Mesenchymal stem cell (in vitro differentiated cells and primary cell): ENCODE measurements at regions not wholly inside any gene's neighbourhood (a gene's known extent, or its start where the extent isn't known, plus 50 kb on each side); places are given as distances from the start of the nearest gene placed in this dataset.

Experiments used
- DNase-seq: peaks from one replicate; pipeline ENCODE4 v3.0.0-alpha.2; 2013
- H2AFZ ChIP-seq: one replicate; pipeline ENCODE4 v1.6.1; 2013; ENCODE audit warnings: low read depth, mild to moderate bottlenecking, control low read depth, inconsistent platforms, low read length, moderate library complexity
- H2AK5ac ChIP-seq: 2 replicates; pipeline ENCODE4 v1.6.1; 2013; ENCODE audit warnings: low read length, moderate library complexity, mild to moderate bottlenecking, inconsistent platforms; ENCODE audit not compliant: severe bottlenecking
- H2BK120ac ChIP-seq: one replicate; pipeline ENCODE4 v1.6.1; 2013; ENCODE audit warnings: low read depth, mild to moderate bottlenecking, inconsistent platforms, low read length, moderate library complexity
- H2BK12ac ChIP-seq, 2 experiments: one replicate each; pipeline ENCODE4 v1.6.1; 2013; ENCODE audit warnings: inconsistent platforms in 2 of 2, low read length in 2 of 2, mild to moderate bottlenecking in 2 of 2, moderate library complexity in 2 of 2, control low read depth in 1 of 2
- H2BK15ac ChIP-seq: one replicate; pipeline ENCODE4 v1.6.1; 2013; ENCODE audit warnings: mild to moderate bottlenecking, low read depth, inconsistent platforms; ENCODE audit not compliant: poor library complexity, severe bottlenecking
- H2BK5ac ChIP-seq: 2 replicates; pipeline ENCODE4 v1.6.1; 2013; ENCODE audit warnings: low read depth, mild to moderate bottlenecking, low read length, control low read depth, inconsistent platforms; ENCODE audit not compliant: poor library complexity, severe bottlenecking
- H3K14ac ChIP-seq, 2 experiments: one replicate each; pipeline ENCODE4 v1.6.1; 2013; ENCODE audit warnings: inconsistent platforms in 2 of 2, low read length in 2 of 2, control low read depth in 1 of 2, mild to moderate bottlenecking in 1 of 2, moderate library complexity in 1 of 2
- H3K18ac ChIP-seq, 2 experiments: one replicate each; pipeline ENCODE4 v1.6.1; 2013; ENCODE audit warnings: inconsistent platforms in 2 of 2, low read length in 2 of 2, control low read depth in 1 of 2, low read depth in 1 of 2, mild to moderate bottlenecking in 1 of 2
- H3K23ac ChIP-seq, 2 experiments: one replicate each; pipeline ENCODE4 v1.6.1; 2013; ENCODE audit warnings: inconsistent platforms in 2 of 2, low read length in 2 of 2, mild to moderate bottlenecking in 2 of 2, moderate library complexity in 2 of 2, control low read depth in 1 of 2
- H3K27ac ChIP-seq: 2 replicates; pipeline ENCODE4 v1.5.1; 2013; ENCODE audit warnings: mild to moderate bottlenecking, moderate library complexity, low read length, control low read depth, inconsistent platforms; ENCODE audit not compliant: poor library complexity, severe bottlenecking
- H3K27me3 ChIP-seq, 2 experiments: 2 replicates each; pipeline versions ENCODE4 v1.6.1 to v1.7.0; 2013; ENCODE audit warnings: low read length in 2 of 2, mild to moderate bottlenecking in 2 of 2, moderate library complexity in 2 of 2, control low read depth in 1 of 2, inconsistent platforms in 1 of 2; ENCODE audit not compliant: control insufficient read depth in 1 of 2, insufficient read depth in 1 of 2
- H3K36me3 ChIP-seq, 2 experiments: 2 replicates each; pipeline versions ENCODE4 v1.6.1 to v1.7.0; 2013; ENCODE audit warnings: low read length in 2 of 2, control low read depth in 1 of 2, inconsistent platforms in 1 of 2, low read depth in 1 of 2, mild to moderate bottlenecking in 1 of 2; ENCODE audit not compliant: insufficient read depth in 2 of 2, control insufficient read depth in 1 of 2
- H3K4ac ChIP-seq, 2 experiments: one replicate each; pipeline ENCODE4 v1.6.1; 2013; ENCODE audit warnings: inconsistent platforms in 2 of 2, low read length in 2 of 2, mild to moderate bottlenecking in 2 of 2, moderate library complexity in 2 of 2, control low read depth in 1 of 2, low read depth in 1 of 2
- H3K4me1 ChIP-seq: 2 replicates; pipeline ENCODE4 v1.6.1; 2013; ENCODE audit warnings: low read depth, low read length, control low read depth; ENCODE audit not compliant: control insufficient read depth, insufficient read depth
- H3K4me2 ChIP-seq: 2 replicates; pipeline ENCODE4 v1.6.1; 2013; ENCODE audit warnings: low read length, mild to moderate bottlenecking, inconsistent platforms; ENCODE audit not compliant: poor library complexity, severe bottlenecking
- H3K4me3 ChIP-seq, 2 experiments: 2 replicates each; pipeline versions ENCODE4 v1.5.1 to v1.7.0; 2013; ENCODE audit warnings: low read length in 2 of 2, mild to moderate bottlenecking in 2 of 2, control low read depth in 1 of 2, low read depth in 1 of 2; ENCODE audit not compliant: insufficient read depth in 1 of 2
- H3K79me1 ChIP-seq: replicated peaks from 2 replicates; pipeline ENCODE4 v1.6.1; 2013; ENCODE audit warnings: mild to moderate bottlenecking, control low read depth, low read length, inconsistent platforms; ENCODE audit not compliant: poor library complexity, severe bottlenecking
- H3K9ac ChIP-seq: 2 replicates; pipeline ENCODE4 v1.7.0; 2013; ENCODE audit warnings: mild to moderate bottlenecking, low read length, moderate library complexity
- H3K9me3 ChIP-seq: 2 replicates; pipeline ENCODE4 v1.7.0; 2013; ENCODE audit warnings: mild to moderate bottlenecking, low read length; ENCODE audit not compliant: control insufficient read depth
- H4K8ac ChIP-seq: one replicate; pipeline ENCODE4 v1.6.1; 2013; ENCODE audit warnings: inconsistent platforms, mild to moderate bottlenecking, low read length, moderate library complexity
- H4K91ac ChIP-seq: one replicate; pipeline ENCODE4 v1.6.1; 2013; ENCODE audit warnings: mild to moderate bottlenecking, low read length, inconsistent platforms
- WGBS: methylation state at CpG from one replicate; pipeline ENCODE4 v1.1.7; 2013; ENCODE audit warnings: mixed read lengths; 5-methylcytosine and 5-hydroxymethylcytosine counted together

DNA sequence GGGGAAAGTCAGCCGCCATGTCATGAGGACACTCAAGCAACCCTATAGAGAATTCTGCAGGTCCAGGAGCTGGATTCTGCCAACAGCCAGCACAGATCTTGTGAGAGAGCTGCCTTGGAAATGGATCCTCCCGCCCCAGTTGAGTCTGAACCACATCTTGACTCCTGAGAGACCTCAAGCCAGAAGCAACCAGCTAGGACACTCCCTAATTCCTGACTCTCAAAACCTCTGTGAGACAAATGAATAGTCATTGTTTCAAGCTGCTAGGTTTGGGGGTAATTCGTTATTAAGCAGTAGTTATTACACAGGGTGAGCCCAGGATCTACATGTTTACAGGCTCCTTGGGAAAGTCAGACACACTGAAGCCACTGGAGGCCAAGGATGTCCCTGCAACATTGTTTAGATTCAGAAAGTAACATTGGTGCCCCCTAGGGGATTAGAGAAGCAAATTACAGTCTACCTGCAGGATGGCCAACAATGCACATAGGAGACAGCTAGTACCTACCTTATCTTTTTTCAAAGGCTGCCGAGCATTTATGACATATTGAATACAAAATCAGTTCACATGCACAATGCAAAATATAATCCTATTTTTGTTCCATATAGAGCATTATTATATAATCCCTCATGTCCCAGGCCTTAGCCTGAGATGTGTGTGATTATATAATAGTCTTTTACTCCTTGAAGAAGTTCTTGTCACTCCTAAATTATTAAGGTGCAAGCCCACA lies 57.9 kb upstream of the FICD start:
- no peak overlapping the region for H3K23ac ChIP-seq
- H3K36me3 ChIP-seq: no peaks in the 10 kb centered on the region
- no peak overlapping the region for H3K27ac ChIP-seq
- no peaks in the 10 kb centered on the region for H3K9me3 ChIP-seq
- no peaks in the 10 kb centered on the region for H3K79me1 ChIP-seq
- no peak overlapping the region for H4K91ac ChIP-seq
- DNase-seq: peak; percentile 17
- H3K27me3 ChIP-seq: peaks cover 15 to 58% of the 10 kb centered on the region in 2 experiments
- H3K4me2 ChIP-seq: no peak overlapping the region
- H2BK5ac ChIP-seq: no peak overlapping the region
- no peak overlapping the region for H3K18ac ChIP-seq
- H4K8ac ChIP-seq: no peak overlapping the region
- no peak overlapping the region for H2BK12ac ChIP-seq
- H3K4me3 ChIP-seq: no peak overlapping the region
- no peak overlapping the region for H3K4ac ChIP-seq
- H3K4me1 ChIP-seq: peaks cover 5% of the 10 kb centered on the region
- no peak overlapping the region for H3K9ac ChIP-seq
- H2BK15ac ChIP-seq: no peak overlapping the region
- H2AFZ ChIP-seq: no peak overlapping the region
- no peak overlapping the region for H3K14ac ChIP-seq
- no peak overlapping the region for H2AK5ac ChIP-seq
- H2BK120ac ChIP-seq: no peak overlapping the region
- 49% methylated on average over 4 of the region's 4 CpGs for WGBS

DNA sequence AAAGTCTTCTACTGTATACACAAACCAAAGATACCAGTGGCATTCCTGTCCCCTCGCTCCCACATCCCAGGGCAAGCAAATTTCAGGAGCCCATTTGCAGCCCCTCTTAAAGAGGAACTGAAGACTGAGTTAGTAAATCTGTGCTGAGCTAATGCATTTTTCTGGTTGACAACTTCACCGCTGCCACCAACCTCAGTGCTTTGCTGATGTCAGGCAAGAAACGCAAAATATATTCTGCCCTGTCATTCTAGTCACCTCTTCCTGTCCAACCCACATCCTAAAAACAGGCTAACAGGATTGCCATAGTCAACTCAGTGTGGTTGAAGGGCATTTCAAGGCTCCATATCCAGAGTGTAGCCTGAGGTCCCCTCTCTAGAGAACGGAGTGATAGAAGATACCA lies 59.4 kb upstream of the FICD start:
- Histone ChIP-seq H2BK12ac (no peak overlapping the region), H2BK120ac (no peak overlapping the region), H2AFZ (no peak overlapping the region), H2BK15ac (no peak overlapping the region), H3K4ac (no peak overlapping the region), H3K4me3 (no peak overlapping the region), H3K27me3 (peaks cover 27 to 47% of the 10 kb centered on the region in 2 experiments), H3K27ac (no peak overlapping the region), H2BK5ac (no peak overlapping the region), H3K36me3 (no peaks in the 10 kb centered on the region), H3K23ac (no peak overlapping the region), H2AK5ac (no peak overlapping the region), H3K18ac (no peak overlapping the region), H3K79me1 (no peaks in the 10 kb centered on the region), H3K9ac (no peak overlapping the region), H3K14ac (no peak overlapping the region), H3K9me3 (no peaks in the 10 kb centered on the region), H3K4me1 (peaks cover under 1% of the 10 kb centered on the region), H3K4me2 (no peak overlapping the region), H4K8ac (no peak overlapping the region), H4K91ac (no peak overlapping the region)
- no peak for DNase-seq
- WGBS: 95% methylated on average over 4 of the region's 4 CpGs

GRCh38 chr12:108454539-108455139 lies 60.4 kb upstream of the FICD start:
- no peak overlapping the region for H3K4ac ChIP-seq
- H2BK120ac ChIP-seq: no peak overlapping the region
- H3K9me3 ChIP-seq: no peaks in the 10 kb centered on the region
- H3K4me1 ChIP-seq: no peaks in the 10 kb centered on the region
- H3K9ac ChIP-seq: no peak overlapping the region
- H3K4me2 ChIP-seq: no peak overlapping the region
- no peak overlapping the region for H2BK15ac ChIP-seq
- H3K14ac ChIP-seq: no peak overlapping the region
- H3K27ac ChIP-seq: no peak overlapping the region
- H2BK5ac ChIP-seq: no peak overlapping the region
- no peaks in the 10 kb centered on the region for H3K79me1 ChIP-seq
- no peaks in the 10 kb centered on the region for H3K36me3 ChIP-seq
- no peak overlapping the region for H2BK12ac ChIP-seq
- no peak overlapping the region for H3K18ac ChIP-seq
- 53% methylated on average over 5 of the region's 5 CpGs for WGBS
- H3K4me3 ChIP-seq: no peak overlapping the region
- no peak overlapping the region for H4K91ac ChIP-seq
- H3K27me3 ChIP-seq: peaks cover 27 to 44% of the 10 kb centered on the region in 2 experiments
- H2AK5ac ChIP-seq: no peak overlapping the region
- no peak overlapping the region for H4K8ac ChIP-seq
- no peak for DNase-seq
- H2AFZ ChIP-seq: no peak overlapping the region
- no peak overlapping the region for H3K23ac ChIP-seq

DNA sequence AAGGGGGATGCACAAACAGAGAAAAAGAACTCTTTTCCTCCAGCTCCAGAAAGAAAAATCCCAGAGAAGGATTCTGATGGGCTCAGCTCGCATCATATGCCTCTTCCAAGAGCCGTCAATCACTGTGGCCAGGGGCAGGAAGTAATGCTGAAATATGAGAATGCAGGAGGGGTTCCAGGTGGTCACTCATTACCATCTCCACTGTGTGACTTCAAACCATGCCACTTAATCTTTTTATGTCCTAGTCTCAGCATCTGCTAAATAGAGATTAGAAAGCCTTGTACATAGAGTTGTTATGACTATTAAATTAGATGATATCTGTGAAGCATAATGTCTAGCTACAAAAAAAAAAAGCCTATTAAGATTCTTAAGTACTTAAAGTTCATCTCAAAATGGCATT lies 65.6 kb upstream of the FICD start:
- peaks cover 26 to 40% of the 10 kb centered on the region in 2 experiments for H3K27me3 ChIP-seq
- H2BK120ac ChIP-seq: no peak overlapping the region
- H3K18ac ChIP-seq: no peak overlapping the region
- no peak overlapping the region for H2AFZ ChIP-seq
- H3K9me3 ChIP-seq: no peaks in the 10 kb centered on the region
- H3K36me3 ChIP-seq: no peaks in the 10 kb centered on the region
- no peak overlapping the region for H2BK12ac ChIP-seq
- no peak overlapping the region for H2AK5ac ChIP-seq
- no peak overlapping the region for H4K8ac ChIP-seq
- H3K4me2 ChIP-seq: no peak overlapping the region
- no peak overlapping the region for H4K91ac ChIP-seq
- no peak overlapping the region for H3K4me3 ChIP-seq
- H3K4me1 ChIP-seq: no peaks in the 10 kb centered on the region
- no peak overlapping the region for H3K9ac ChIP-seq
- no peak overlapping the region for H3K14ac ChIP-seq
- DNase-seq: no peak
- WGBS: 48% methylated on average over 2 of the region's 2 CpGs
- no peak overlapping the region for H3K4ac ChIP-seq
- no peak overlapping the region for H3K27ac ChIP-seq
- H2BK15ac ChIP-seq: no peak overlapping the region
- no peak overlapping the region for H3K23ac ChIP-seq
- no peak overlapping the region for H2BK5ac ChIP-seq
- H3K79me1 ChIP-seq: no peaks in the 10 kb centered on the region
